ENCODE measurements at regions not wholly inside any gene's neighbourhood (a gene's known extent, or its start where the extent isn't known, plus 50 kb on each side); places are given as distances from the start of the nearest gene placed in this dataset.

- TF ChIP-seq, protein P1, sequence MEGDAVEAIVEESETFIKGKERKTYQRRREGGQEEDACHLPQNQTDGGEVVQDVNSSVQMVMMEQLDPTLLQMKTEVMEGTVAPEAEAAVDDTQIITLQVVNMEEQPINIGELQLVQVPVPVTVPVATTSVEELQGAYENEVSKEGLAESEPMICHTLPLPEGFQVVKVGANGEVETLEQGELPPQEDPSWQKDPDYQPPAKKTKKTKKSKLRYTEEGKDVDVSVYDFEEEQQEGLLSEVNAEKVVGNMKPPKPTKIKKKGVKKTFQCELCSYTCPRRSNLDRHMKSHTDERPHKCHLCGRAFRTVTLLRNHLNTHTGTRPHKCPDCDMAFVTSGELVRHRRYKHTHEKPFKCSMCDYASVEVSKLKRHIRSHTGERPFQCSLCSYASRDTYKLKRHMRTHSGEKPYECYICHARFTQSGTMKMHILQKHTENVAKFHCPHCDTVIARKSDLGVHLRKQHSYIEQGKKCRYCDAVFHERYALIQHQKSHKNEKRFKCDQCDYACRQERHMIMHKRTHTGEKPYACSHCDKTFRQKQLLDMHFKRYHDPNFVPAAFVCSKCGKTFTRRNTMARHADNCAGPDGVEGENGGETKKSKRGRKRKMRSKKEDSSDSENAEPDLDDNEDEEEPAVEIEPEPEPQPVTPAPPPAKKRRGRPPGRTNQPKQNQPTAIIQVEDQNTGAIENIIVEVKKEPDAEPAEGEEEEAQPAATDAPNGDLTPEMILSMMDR (IDR thresholded peaks at IDR 0.05): no peak
- no peak for TF ChIP-seq POLR2A (IDR thresholded peaks at IDR 0.05)
Measured at GRCh38 chr20:57770852-57771720, 61.3 kb upstream of the PMEPA1 start.

Data from esophagus squamous epithelium (tissue), 4 donors.